ENCODE measurements at regions not wholly inside any gene's neighbourhood (a gene's known extent, or its start where the extent isn't known, plus 50 kb on each side); places are given as distances from the start of the nearest gene placed in this dataset.

- TF ChIP-seq ETV6 (conservative IDR thresholded peaks at IDR 0.05 in 1 of 2, IDR thresholded peaks at IDR 0.05 in 1 of 2; ENCODE audit: borderline replicate concordance in 1 of 2, low read depth in 1 of 2) (no peak), BHLHE40 (IDR thresholded peaks at IDR 0.05; ENCODE audit: borderline replicate concordance in 1 of 2, low read depth in 2 of 2, low read length in 1 of 2) (no peak), SUZ12 (IDR thresholded peaks at IDR 0.05; ENCODE audit: unreplicated experiment) (no peak), SREBF2 (IDR thresholded peaks at IDR 0.05; ENCODE audit: low read length) (no peak), NFXL1 (IDR thresholded peaks at IDR 0.05; ENCODE audit: borderline replicate concordance) (no peak), NFYB (IDR thresholded peaks at IDR 0.05; ENCODE audit: insufficient read depth, low read depth, low read length) (no peak), EZH2 (IDR thresholded peaks at IDR 0.05; ENCODE audit: borderline replicate concordance, control insufficient read depth, low read depth, low read length) (no peak), RAD21 (IDR thresholded peaks at IDR 0.05; ENCODE audit: insufficient read depth, low read depth, low read length) (no peak)
- TF ChIP-seq, protein P1, sequence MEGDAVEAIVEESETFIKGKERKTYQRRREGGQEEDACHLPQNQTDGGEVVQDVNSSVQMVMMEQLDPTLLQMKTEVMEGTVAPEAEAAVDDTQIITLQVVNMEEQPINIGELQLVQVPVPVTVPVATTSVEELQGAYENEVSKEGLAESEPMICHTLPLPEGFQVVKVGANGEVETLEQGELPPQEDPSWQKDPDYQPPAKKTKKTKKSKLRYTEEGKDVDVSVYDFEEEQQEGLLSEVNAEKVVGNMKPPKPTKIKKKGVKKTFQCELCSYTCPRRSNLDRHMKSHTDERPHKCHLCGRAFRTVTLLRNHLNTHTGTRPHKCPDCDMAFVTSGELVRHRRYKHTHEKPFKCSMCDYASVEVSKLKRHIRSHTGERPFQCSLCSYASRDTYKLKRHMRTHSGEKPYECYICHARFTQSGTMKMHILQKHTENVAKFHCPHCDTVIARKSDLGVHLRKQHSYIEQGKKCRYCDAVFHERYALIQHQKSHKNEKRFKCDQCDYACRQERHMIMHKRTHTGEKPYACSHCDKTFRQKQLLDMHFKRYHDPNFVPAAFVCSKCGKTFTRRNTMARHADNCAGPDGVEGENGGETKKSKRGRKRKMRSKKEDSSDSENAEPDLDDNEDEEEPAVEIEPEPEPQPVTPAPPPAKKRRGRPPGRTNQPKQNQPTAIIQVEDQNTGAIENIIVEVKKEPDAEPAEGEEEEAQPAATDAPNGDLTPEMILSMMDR (IDR thresholded peaks at IDR 0.05 in 2 of 3, conservative IDR thresholded peaks at IDR 0.05 in 1 of 3; ENCODE audit: control insufficient read depth in 2 of 3, extremely low read depth in 1 of 3, insufficient read depth in 1 of 3, low read depth in 3 of 3, low read length in 3 of 3) = no peak
- TF ChIP-seq, protein P2, sequence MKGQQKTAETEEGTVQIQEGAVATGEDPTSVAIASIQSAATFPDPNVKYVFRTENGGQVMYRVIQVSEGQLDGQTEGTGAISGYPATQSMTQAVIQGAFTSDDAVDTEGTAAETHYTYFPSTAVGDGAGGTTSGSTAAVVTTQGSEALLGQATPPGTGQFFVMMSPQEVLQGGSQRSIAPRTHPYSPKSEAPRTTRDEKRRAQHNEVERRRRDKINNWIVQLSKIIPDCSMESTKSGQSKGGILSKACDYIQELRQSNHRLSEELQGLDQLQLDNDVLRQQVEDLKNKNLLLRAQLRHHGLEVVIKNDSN (IDR thresholded peaks at IDR 0.05; ENCODE audit: borderline replicate concordance, extremely low read length, insufficient read depth, low read depth, low read length) = no peak
Observed at GRCh38 chrX:26470941-26471340, 255.0 kb downstream of the MAGEB5 start.

Measured in GM12878 (cell line).